Transverse colon (tissue), 4 donors: ENCODE measurements at regions not wholly inside any gene's neighbourhood (a gene's known extent, or its start where the extent isn't known, plus 50 kb on each side); places are given as distances from the start of the nearest gene placed in this dataset.

Experiments
- DNase-seq: peaks from one replicate; pipeline ENCODE4 v3.0.0-alpha.2; 2019
- H3K27ac ChIP-seq, 4 donors: fragments of 200-600 bp; sonication (generic); 2 replicates each; pipeline ENCODE4 v1.5.1; 2016 to 2018; ENCODE audit warnings: inconsistent platforms in 4 of 4
- H3K27me3 ChIP-seq: fragments of 200-600 bp; sonication (generic); 2 replicates; pipeline ENCODE4 v1.5.1; 2017; ENCODE audit warnings: inconsistent platforms
- H3K36me3 ChIP-seq, 4 donors: fragments of 200-600 bp; sonication (generic); 2 replicates each; pipeline ENCODE4 v1.5.1; 2017 to 2019; ENCODE audit warnings: inconsistent platforms in 4 of 4
- H3K4me1 ChIP-seq, 4 donors: fragments of 200-600 bp; sonication (generic); 2 replicates each; pipeline ENCODE4 v1.5.1; 2017 to 2020; ENCODE audit warnings: inconsistent platforms in 4 of 4
- H3K4me3 ChIP-seq, 4 donors: fragments of 200-600 bp; sonication (generic); 1 replicate in 1 of 4; 2 replicates in 3 of 4; pipeline versions ENCODE4 v1.5.1 to v1.6.1; 2017 to 2019; ENCODE audit warnings: inconsistent platforms in 4 of 4
- H3K9me3 ChIP-seq, 2 donors: fragments of 200-600 bp; sonication (generic); 2 replicates each; pipeline ENCODE4 v1.5.1; 2017 to 2019; ENCODE audit warnings: inconsistent platforms in 2 of 2
- CTCF ChIP-seq, 5 experiments: fragments of 200-600 bp in 3 of 5; fragments of 450-650 bp in 2 of 5; sonication (generic) in 3 of 5; IDR thresholded peaks; 1 replicate in 2 of 5; 2 replicates in 3 of 5; pipeline ENCODE4 v1.5.1; 2016 to 2017; ENCODE audit warnings: antibody characterized with exemption in 5 of 5, inconsistent platforms in 3 of 5, mild to moderate bottlenecking in 2 of 5, moderate library complexity in 1 of 5
- EP300 ChIP-seq: sonication (generic); formaldehyde crosslinking; IDR thresholded peaks from one replicate; pipeline ENCODE4 v1.6.1; 2017; ENCODE audit warnings: antibody characterized with exemption, low read depth
- POLR2A ChIP-seq: fragments of 450-650 bp; IDR thresholded peaks from one replicate; pipeline ENCODE4 v1.6.1; 2016; ENCODE audit warnings: antibody characterized with exemption, mild to moderate bottlenecking, moderate library complexity
- POLR2AphosphoS5 ChIP-seq, 3 donors: sonication (generic); formaldehyde crosslinking; IDR thresholded peaks; one replicate each; pipeline ENCODE4 v1.6.1; 2016; ENCODE audit warnings: antibody characterized with exemption in 3 of 3
- WGBS, 2 donors: methylation state at CpG; one replicate each; pipeline ENCODE4 v1.1.5; 2018; ENCODE audit warnings: low coverage in 1 of 2; 5-methylcytosine and 5-hydroxymethylcytosine counted together
- in situ Hi-C, 4 donors: fragments of 200-750 bp; cut with MboI; loops; one replicate each; pipeline versions ENCODE4 v1.15.0 to v1.15.1; 2017; ENCODE audit warnings: low sequenced_read_pairs in 3 of 4, low pct_ligation_motif_present in 1 of 4, low pct_unique_long_range_greater_than_20kb in 1 of 4
- intact Hi-C: fragments of 100-400 bp; cut with DNase I; formaldehyde crosslinking; loops from one replicate; pipeline ENCODE4 v1.15.1; 2023; ENCODE audit warnings: low total_unique reads

DNA sequence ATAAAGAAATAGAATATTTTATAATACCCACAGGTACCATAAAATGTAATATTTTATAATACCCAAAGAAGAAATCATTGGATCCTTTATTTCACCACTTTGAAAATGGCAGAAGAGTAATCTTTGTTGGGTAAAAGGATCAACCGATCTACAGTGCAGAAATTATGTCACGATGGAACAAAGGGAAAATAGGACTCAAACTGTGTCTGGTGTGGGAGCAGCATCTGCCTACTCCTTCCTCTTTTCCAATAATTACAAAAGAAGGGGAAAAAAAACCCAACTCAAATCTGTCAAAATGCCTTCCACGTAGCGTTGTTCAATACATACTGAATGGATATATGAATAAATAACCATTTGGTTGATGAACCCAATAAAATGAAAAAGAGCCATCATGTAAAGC lies 492.6 kb upstream of the TBL1XR1 start:
- no peak overlapping the region for H3K27ac ChIP-seq
- H3K9me3 ChIP-seq: no peaks in the 10 kb centered on the region
- intact Hi-C loops (no loop called here), in situ Hi-C loops (no loop called here)
- H3K36me3 ChIP-seq: no peaks in the 10 kb centered on the region
- WGBS, 2 donors: 83 to 94% methylated on average over 4 of the region's 4 CpGs
- no peak for DNase-seq
- peaks cover 0 to 7% (median 0%) of the 10 kb centered on the region in 4 donors for H3K4me1 ChIP-seq
- no peaks in the 10 kb centered on the region for H3K27me3 ChIP-seq
- TF ChIP-seq CTCF (IDR thresholded peaks at IDR 0.05) (no peak), POLR2AphosphoS5 (IDR thresholded peaks at IDR 0.05) (no peak), POLR2A (no peak), EP300 (no peak)
- no peak overlapping the region for H3K4me3 ChIP-seq

DNA sequence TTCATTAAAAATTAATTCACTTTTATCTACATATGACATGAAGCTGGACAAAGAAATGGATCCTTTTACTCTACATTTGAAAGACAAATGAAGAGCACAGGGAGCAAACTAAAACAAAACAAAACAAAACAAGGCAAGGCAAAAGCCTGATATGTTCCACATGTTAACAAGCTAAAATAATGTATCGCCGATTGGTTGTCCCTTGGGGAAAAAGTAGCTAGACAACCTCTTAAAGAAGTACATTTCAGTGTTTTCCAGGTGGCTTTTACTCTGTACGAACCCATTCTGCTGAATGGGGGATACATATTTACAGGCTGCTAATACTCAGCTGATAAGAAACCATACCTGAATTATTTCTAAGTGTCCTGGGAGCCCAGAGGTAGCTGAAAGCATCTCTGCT lies 493.0 kb upstream of the TBL1XR1 start:
- no peak for TF ChIP-seq EP300
- TF ChIP-seq CTCF (IDR thresholded peaks at IDR 0.05): no peak
- TF ChIP-seq POLR2A: no peak
- no peak for TF ChIP-seq POLR2AphosphoS5 (IDR thresholded peaks at IDR 0.05)
- Histone ChIP-seq H3K27me3 (no peaks in the 10 kb centered on the region), H3K9me3 (no peaks in the 10 kb centered on the region), H3K4me1 (peaks cover 0 to 7% (median 0%) of the 10 kb centered on the region in 4 donors), H3K36me3 (no peaks in the 10 kb centered on the region), H3K27ac (no peak overlapping the region), H3K4me3 (no peak overlapping the region)
- 75 to 100% methylated on average over 1 to 3 of the region's 3 CpGs for WGBS, 2 donors
- intact Hi-C loops: no loop called here
- in situ Hi-C loops: no loop called here
- DNase-seq: no peak

DNA sequence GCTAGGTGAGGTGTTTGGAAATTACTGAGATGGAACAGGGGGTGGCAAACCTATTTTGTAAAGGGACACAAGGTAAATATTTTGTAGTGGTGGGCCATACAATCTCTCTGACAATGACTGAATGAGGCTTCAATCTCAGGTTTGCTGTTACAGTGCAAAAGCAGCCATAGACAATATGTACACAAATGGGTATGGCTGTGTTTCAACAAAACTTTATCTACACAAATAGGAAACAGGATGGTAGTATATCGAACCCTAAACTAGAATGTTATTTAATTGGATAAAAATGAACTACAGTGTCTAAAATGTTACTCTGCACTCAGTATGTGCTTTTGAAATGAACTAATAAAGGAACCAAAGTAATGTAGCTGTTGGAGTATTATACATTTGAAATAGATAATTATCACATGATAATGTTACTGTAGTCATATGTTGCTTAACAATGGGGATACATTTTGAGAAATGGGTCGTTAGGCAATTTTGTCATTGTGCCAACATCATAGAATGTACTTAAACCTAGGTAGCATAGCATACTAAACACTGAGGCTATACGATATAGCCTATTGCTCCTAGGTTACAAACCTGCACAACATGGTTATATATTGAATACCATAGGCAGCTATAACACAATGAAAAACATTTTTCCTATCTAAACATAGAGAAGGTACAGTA lies 495.2 kb upstream of the TBL1XR1 start:
- Histone ChIP-seq H3K4me3 (no peak overlapping the region), H3K4me1 (peaks cover 0 to 7% (median 0%) of the 10 kb centered on the region in 4 donors), H3K36me3 (no peaks in the 10 kb centered on the region), H3K27me3 (no peaks in the 10 kb centered on the region), H3K27ac (no peak overlapping the region), H3K9me3 (no peaks in the 10 kb centered on the region)
- in situ Hi-C loops: no loop called here
- TF ChIP-seq POLR2AphosphoS5 (IDR thresholded peaks at IDR 0.05) (no peak), POLR2A (no peak)
- 60 to 73% methylated on average over 3 of the region's 3 CpGs for WGBS, 2 donors
- intact Hi-C loops: no loop called here
- no peak for DNase-seq

GRCh38 chr3:177693616-177694264 lies 496.5 kb upstream of the TBL1XR1 start:
- H3K27me3 ChIP-seq: no peaks in the 10 kb centered on the region
- in situ Hi-C loops: no loop called here
- TF ChIP-seq CTCF (IDR thresholded peaks at IDR 0.05) (no peak), POLR2AphosphoS5 (IDR thresholded peaks at IDR 0.05) (no peak), EP300 (no peak), POLR2A (no peak)
- H3K4me3 ChIP-seq: no peak overlapping the region
- WGBS, 2 donors: 49 to 73% methylated on average over 3 to 4 of the region's 4 CpGs
- H3K27ac ChIP-seq: no peak overlapping the region
- no peaks in the 10 kb centered on the region for H3K9me3 ChIP-seq
- intact Hi-C loops: no loop called here
- no peaks in the 10 kb centered on the region for H3K36me3 ChIP-seq
- DNase-seq: no peak
- H3K4me1 ChIP-seq: peaks cover 0 to 7% (median 0%) of the 10 kb centered on the region in 4 donors
